ENCODE measurements at regions not wholly inside any gene's neighbourhood (a gene's known extent, or its start where the extent isn't known, plus 50 kb on each side); places are given as distances from the start of the nearest gene placed in this dataset.

DNA sequence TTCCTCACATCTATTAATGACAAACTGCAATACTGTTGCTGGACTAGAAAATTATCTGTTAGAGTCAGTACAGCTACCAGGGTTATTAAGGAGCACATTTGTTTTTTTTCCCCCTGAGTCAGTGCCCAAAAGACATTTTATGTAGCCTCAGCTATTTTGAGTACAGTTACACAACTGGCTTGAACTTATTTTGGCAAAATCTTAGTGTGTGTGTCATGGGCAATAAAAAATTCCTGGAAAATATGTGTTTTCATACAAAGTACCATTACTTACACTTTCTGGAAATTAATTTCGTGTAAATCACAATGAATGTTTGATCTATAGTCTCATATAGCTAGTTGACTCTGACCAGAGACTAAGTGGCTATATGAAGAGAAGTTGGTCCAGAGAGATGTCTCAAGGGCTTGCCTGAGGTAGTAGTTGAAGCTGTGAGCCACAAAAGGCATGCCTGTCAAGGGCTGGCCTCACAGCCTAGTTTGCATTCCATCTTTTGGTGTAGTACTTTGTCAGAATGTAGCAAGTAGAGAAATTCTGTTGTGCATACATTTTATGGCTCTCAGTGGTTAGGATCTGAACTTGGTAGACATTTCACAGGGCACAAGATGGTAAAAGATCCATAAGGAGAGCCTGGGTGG, 283.4 kb downstream of the MTX2 start (continued):
- TF ChIP-seq, protein P1, sequence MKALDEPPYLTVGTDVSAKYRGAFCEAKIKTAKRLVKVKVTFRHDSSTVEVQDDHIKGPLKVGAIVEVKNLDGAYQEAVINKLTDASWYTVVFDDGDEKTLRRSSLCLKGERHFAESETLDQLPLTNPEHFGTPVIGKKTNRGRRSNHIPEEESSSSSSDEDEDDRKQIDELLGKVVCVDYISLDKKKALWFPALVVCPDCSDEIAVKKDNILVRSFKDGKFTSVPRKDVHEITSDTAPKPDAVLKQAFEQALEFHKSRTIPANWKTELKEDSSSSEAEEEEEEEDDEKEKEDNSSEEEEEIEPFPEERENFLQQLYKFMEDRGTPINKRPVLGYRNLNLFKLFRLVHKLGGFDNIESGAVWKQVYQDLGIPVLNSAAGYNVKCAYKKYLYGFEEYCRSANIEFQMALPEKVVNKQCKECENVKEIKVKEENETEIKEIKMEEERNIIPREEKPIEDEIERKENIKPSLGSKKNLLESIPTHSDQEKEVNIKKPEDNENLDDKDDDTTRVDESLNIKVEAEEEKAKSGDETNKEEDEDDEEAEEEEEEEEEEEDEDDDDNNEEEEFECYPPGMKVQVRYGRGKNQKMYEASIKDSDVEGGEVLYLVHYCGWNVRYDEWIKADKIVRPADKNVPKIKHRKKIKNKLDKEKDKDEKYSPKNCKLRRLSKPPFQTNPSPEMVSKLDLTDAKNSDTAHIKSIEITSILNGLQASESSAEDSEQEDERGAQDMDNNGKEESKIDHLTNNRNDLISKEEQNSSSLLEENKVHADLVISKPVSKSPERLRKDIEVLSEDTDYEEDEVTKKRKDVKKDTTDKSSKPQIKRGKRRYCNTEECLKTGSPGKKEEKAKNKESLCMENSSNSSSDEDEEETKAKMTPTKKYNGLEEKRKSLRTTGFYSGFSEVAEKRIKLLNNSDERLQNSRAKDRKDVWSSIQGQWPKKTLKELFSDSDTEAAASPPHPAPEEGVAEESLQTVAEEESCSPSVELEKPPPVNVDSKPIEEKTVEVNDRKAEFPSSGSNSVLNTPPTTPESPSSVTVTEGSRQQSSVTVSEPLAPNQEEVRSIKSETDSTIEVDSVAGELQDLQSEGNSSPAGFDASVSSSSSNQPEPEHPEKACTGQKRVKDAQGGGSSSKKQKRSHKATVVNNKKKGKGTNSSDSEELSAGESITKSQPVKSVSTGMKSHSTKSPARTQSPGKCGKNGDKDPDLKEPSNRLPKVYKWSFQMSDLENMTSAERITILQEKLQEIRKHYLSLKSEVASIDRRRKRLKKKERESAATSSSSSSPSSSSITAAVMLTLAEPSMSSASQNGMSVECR (CRISPR knock-in tag; IDR thresholded peaks at IDR 0.05; ENCODE audit: borderline replicate concordance), result no peak
- TF ChIP-seq, protein P2, sequence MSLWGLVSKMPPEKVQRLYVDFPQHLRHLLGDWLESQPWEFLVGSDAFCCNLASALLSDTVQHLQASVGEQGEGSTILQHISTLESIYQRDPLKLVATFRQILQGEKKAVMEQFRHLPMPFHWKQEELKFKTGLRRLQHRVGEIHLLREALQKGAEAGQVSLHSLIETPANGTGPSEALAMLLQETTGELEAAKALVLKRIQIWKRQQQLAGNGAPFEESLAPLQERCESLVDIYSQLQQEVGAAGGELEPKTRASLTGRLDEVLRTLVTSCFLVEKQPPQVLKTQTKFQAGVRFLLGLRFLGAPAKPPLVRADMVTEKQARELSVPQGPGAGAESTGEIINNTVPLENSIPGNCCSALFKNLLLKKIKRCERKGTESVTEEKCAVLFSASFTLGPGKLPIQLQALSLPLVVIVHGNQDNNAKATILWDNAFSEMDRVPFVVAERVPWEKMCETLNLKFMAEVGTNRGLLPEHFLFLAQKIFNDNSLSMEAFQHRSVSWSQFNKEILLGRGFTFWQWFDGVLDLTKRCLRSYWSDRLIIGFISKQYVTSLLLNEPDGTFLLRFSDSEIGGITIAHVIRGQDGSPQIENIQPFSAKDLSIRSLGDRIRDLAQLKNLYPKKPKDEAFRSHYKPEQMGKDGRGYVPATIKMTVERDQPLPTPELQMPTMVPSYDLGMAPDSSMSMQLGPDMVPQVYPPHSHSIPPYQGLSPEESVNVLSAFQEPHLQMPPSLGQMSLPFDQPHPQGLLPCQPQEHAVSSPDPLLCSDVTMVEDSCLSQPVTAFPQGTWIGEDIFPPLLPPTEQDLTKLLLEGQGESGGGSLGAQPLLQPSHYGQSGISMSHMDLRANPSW (CRISPR knock-in tag; conservative IDR thresholded peaks at IDR 0.05; ENCODE audit: low read depth), result no peak

DNA sequence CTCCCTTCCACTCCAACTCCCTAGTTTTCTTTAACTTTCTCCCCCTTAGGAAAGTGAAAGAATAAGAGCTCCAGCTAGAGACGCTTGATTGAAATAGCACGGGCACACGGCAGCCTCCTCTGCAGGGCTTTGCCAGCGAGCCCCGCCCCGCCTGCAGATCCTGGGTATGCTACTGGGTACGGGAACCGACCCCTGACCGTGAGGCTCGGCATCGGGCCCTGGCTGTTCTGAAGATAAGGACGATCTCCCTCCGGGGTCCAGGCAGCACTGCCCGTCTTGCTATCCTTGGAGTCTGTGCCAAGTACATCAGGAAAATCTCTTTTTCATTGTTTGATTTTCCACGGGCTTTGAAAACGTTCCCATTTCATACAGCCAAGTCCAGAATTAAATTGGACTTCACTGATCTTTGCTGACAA, 284.5 kb downstream of the MTX2 start:
- Mint-ChIP-seq H3K4me3 (peak overlapping the region; percentile 61), H3K4me1 (peaks cover 22% of the 10 kb centered on the region), H3K27me3 (ENCODE audit: low read depth) (peaks cover 43% of the 10 kb centered on the region), H3K9me3 (no peaks in the 10 kb centered on the region), H3K27ac (no peak overlapping the region), H3K36me3 (no peaks in the 10 kb centered on the region)
- ChIA-PET POLR2A (interaction anchor here (0.6 kb wide), 1 partner anchor 315 kb away, joined by 3 read pairs; no protein-coding TSS in a partner anchor), CTCF (interaction anchor here (0.6 to 2.5 kb wide), 69 partner anchors 7 to 978 kb away, joined by 3 to 48 read pairs (median 5); partner anchors contain the start of genes HOXD1, HOXD4, HOXD9 and MTX2)
- DNase-seq (ENCODE audit: low spot score), result peak; percentile 50
- peak; percentile 82 for ATAC-seq
- TF ChIP-seq MYBL2 (CRISPR knock-in tag; IDR thresholded peaks at IDR 0.05) (no peak), TCF7 (CRISPR knock-in tag; IDR thresholded peaks at IDR 0.05; ENCODE audit: low read depth) (no peak), MXD4 (CRISPR knock-in tag; IDR thresholded peaks at IDR 0.05; ENCODE audit: borderline replicate concordance) (no peak), ZNF121 (CRISPR knock-in tag; IDR thresholded peaks at IDR 0.05) (no peak), SMAD3 (CRISPR knock-in tag; IDR thresholded peaks at IDR 0.05; ENCODE audit: borderline replicate concordance) (no peak), NR2C2 (CRISPR knock-in tag; IDR thresholded peaks at IDR 0.05) (no peak), NFYB (CRISPR knock-in tag; conservative IDR thresholded peaks at IDR 0.05; ENCODE audit: low read depth) (no peak), ATF1 (CRISPR knock-in tag; IDR thresholded peaks at IDR 0.05) (no peak), ZNF416 (CRISPR knock-in tag; IDR thresholded peaks at IDR 0.05) (no peak), JUN (CRISPR knock-in tag; IDR thresholded peaks at IDR 0.05) (no peak), ZNF219 (CRISPR knock-in tag; IDR thresholded peaks at IDR 0.05; ENCODE audit: borderline replicate concordance) (no peak)
- TF ChIP-seq, protein P3, sequence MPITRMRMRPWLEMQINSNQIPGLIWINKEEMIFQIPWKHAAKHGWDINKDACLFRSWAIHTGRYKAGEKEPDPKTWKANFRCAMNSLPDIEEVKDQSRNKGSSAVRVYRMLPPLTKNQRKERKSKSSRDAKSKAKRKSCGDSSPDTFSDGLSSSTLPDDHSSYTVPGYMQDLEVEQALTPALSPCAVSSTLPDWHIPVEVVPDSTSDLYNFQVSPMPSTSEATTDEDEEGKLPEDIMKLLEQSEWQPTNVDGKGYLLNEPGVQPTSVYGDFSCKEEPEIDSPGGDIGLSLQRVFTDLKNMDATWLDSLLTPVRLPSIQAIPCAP (CRISPR knock-in tag; IDR thresholded peaks at IDR 0.05), result no peak
- TF ChIP-seq, protein P4, sequence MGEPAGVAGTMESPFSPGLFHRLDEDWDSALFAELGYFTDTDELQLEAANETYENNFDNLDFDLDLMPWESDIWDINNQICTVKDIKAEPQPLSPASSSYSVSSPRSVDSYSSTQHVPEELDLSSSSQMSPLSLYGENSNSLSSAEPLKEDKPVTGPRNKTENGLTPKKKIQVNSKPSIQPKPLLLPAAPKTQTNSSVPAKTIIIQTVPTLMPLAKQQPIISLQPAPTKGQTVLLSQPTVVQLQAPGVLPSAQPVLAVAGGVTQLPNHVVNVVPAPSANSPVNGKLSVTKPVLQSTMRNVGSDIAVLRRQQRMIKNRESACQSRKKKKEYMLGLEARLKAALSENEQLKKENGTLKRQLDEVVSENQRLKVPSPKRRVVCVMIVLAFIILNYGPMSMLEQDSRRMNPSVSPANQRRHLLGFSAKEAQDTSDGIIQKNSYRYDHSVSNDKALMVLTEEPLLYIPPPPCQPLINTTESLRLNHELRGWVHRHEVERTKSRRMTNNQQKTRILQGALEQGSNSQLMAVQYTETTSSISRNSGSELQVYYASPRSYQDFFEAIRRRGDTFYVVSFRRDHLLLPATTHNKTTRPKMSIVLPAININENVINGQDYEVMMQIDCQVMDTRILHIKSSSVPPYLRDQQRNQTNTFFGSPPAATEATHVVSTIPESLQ (CRISPR knock-in tag; IDR thresholded peaks at IDR 0.05), result no peak
- TF ChIP-seq, protein P5, sequence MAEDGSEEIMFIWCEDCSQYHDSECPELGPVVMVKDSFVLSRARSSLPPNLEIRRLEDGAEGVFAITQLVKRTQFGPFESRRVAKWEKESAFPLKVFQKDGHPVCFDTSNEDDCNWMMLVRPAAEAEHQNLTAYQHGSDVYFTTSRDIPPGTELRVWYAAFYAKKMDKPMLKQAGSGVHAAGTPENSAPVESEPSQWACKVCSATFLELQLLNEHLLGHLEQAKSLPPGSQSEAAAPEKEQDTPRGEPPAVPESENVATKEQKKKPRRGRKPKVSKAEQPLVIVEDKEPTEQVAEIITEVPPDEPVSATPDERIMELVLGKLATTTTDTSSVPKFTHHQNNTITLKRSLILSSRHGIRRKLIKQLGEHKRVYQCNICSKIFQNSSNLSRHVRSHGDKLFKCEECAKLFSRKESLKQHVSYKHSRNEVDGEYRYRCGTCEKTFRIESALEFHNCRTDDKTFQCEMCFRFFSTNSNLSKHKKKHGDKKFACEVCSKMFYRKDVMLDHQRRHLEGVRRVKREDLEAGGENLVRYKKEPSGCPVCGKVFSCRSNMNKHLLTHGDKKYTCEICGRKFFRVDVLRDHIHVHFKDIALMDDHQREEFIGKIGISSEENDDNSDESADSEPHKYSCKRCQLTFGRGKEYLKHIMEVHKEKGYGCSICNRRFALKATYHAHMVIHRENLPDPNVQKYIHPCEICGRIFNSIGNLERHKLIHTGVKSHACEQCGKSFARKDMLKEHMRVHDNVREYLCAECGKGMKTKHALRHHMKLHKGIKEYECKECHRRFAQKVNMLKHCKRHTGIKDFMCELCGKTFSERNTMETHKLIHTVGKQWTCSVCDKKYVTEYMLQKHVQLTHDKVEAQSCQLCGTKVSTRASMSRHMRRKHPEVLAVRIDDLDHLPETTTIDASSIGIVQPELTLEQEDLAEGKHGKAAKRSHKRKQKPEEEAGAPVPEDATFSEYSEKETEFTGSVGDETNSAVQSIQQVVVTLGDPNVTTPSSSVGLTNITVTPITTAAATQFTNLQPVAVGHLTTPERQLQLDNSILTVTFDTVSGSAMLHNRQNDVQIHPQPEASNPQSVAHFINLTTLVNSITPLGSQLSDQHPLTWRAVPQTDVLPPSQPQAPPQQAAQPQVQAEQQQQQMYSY (CRISPR knock-in tag; IDR thresholded peaks at IDR 0.05), result no peak
- TF ChIP-seq, protein P6, sequence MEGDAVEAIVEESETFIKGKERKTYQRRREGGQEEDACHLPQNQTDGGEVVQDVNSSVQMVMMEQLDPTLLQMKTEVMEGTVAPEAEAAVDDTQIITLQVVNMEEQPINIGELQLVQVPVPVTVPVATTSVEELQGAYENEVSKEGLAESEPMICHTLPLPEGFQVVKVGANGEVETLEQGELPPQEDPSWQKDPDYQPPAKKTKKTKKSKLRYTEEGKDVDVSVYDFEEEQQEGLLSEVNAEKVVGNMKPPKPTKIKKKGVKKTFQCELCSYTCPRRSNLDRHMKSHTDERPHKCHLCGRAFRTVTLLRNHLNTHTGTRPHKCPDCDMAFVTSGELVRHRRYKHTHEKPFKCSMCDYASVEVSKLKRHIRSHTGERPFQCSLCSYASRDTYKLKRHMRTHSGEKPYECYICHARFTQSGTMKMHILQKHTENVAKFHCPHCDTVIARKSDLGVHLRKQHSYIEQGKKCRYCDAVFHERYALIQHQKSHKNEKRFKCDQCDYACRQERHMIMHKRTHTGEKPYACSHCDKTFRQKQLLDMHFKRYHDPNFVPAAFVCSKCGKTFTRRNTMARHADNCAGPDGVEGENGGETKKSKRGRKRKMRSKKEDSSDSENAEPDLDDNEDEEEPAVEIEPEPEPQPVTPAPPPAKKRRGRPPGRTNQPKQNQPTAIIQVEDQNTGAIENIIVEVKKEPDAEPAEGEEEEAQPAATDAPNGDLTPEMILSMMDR (IDR thresholded peaks at IDR 0.05), result no peak
- TF ChIP-seq, protein P7, sequence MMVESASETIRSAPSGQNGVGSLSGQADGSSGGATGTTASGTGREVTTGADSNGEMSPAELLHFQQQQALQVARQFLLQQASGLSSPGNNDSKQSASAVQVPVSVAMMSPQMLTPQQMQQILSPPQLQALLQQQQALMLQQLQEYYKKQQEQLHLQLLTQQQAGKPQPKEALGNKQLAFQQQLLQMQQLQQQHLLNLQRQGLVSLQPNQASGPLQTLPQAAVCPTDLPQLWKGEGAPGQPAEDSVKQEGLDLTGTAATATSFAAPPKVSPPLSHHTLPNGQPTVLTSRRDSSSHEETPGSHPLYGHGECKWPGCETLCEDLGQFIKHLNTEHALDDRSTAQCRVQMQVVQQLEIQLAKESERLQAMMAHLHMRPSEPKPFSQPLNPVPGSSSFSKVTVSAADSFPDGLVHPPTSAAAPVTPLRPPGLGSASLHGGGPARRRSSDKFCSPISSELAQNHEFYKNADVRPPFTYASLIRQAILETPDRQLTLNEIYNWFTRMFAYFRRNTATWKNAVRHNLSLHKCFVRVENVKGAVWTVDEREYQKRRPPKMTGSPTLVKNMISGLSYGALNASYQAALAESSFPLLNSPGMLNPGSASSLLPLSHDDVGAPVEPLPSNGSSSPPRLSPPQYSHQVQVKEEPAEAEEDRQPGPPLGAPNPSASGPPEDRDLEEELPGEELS (CRISPR knock-in tag; IDR thresholded peaks at IDR 0.05), result no peak

Data from WTC11 (cell line).